ENCODE measurements at regions not wholly inside any gene's neighbourhood (a gene's known extent, or its start where the extent isn't known, plus 50 kb on each side); places are given as distances from the start of the nearest gene placed in this dataset.
"Not testable (repeated sequence)": the region's sequence is repeated elsewhere in the genome, so short reads cannot be mapped to it uniquely, and the experiment has no call there.

- not testable (repeated sequence) for DNase-seq
Measured at GRCh38 chr3:176016203-176016602, 1157.1 kb downstream of the NAALADL2 start.

DNA sequence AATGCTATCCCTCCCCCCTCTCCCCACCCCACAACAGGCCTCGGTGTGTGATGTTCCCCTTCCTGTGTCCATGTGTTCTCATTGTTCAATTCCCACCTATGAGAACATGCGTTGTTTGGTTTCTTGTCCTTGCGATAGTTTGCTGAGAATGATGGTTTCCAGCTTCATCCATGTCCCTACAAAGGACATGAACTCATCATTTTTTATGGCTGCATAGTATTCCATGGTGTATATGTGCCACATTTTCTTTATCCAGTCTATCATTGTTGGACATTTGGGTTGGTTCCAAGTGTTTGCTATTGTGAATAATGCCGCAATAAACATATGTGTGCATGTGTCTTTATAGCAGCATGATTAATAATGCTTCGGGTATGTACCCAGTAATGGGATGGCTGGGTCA is 1156.1 kb downstream of the NAALADL2 start:
- not testable (repeated sequence) for DNase-seq

GRCh38 chr3:176009256-176009655 is 1150.1 kb downstream of the NAALADL2 start:
- no peak for DNase-seq

GRCh38 chr3:176005564-176005963 is 1146.4 kb downstream of the NAALADL2 start:
- no peak for DNase-seq

DNA sequence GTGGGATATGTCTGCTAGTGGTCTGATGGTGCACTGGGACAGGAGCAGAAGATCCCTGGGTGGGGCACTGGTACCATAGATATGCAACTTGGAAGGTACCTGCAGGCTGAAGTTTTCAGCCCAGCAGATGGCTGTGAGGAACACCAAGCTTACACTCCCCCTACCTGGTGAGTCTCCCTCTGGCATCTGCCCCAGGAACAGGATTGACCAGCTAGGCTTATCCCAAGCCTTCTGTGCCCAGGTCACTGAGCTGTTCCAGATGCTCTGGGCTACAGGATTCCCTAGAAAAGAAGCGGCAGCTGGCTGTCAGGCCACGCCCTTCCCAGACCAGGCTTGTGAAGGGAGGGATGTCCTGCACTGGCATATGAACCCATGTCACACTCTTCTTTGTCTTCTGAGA is 1130.0 kb downstream of the NAALADL2 start:
- no peak for DNase-seq

- no peak for DNase-seq
Measured at GRCh38 chr3:175988401-175988800, 1129.3 kb downstream of the NAALADL2 start.

DNA sequence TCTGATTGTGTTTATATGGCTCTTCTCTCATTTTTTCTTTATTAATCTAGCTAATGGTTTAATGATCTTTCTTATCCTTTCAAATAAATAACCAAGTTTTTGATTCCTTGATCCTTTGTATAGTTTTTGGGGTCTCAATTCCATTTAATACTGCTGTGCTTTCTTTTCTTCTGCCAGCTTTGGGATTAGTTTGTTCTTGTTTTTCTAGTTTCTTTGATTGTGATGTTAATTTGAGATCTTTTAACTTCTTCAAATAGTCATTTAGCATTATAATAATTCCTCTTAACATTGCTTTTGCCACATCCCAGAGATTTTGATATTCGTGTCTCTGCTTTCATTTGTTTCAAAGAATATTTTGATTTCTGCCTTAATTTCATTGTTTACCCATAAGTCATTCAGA is 1126.6 kb downstream of the NAALADL2 start:
- DNase-seq: no peak

- DNase-seq: no peak
Measured at GRCh38 chr3:175983379-175983778, 1124.2 kb downstream of the NAALADL2 start.

DNA sequence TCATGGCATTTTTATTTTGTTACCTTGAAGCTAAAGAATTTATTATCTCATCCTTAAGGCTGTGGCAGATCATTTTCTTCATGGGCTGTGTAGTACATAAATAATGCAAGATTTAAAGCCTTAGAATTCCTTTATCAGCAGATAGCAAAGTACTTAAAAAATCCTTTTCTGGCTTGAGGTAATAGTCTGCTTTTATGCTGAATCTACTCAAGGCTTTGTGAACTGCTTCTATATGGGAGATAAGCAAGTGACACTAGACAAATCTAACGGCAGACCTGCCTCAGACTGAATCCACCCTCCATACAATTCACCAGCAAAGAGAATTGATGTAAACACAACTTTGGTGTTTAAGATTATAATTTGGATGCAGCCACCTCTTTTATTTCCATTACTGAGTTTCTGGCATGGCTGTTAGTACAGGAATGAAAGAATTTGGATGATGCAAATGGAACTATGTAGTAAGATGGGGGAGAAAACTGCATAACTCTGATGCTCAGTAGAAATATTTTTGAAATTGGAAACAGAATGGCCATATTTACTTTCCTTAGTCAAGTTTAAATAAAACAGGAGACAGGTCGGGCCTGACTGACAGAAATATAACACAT is 1121.5 kb downstream of the NAALADL2 start:
- no peak for DNase-seq

DNA sequence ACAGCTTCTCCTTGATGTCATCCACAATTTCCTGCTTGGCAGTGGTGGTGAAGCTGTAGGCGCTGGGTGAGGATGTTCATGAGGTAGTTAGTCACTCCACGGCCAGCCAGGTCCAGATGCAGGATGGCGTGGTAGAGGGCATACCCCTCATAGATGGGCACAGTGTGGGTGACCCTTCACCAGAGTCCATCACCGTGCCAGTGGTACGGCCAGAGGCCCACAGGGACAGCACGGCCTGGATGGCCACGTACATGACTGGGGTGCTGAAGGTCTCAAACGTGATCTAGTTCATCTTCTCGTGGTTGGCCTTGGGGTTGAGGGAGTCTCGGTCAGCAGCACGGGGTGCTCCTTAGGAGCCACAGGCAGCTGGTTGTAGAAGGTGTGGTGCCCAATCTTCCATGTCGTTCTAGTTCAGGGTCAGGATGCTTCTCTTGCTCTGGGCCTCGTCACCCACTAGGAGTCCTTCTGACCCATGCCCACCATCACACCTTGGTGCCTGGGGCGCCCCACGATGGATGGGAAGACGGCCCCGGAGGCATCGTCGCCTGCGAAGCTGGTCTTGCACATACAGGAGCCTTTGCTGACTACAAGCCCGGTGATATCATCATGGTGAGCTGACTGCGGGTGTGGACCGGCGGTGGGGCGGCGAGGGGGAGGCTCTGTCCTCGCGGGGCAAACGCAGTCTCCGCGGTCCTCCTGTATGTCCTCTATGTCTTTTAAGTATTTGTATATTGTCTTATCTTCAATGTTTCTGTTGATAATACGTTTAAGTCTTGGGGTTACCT is 1119.0 kb downstream of the NAALADL2 start:
- no peak for DNase-seq

DNA sequence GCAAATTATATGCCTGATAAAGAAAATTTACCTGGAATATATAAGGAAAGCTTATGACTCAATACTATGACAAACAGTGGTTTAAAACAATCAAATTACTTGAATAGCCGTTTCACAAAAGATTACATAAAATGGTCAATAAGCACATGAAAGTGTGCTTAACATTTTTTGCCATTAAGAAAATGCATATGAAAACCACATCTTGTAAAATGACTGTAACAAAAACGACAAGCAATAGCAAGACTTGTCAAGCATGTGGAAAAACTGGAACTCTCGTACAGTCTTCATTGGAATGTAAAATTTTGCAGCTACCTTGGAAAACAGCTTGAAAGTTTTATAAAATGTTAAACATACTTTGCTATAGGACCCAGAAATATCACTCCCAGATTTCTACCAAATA is 1110.3 kb downstream of the NAALADL2 start:
- no peak for DNase-seq

GRCh38 chr3:175965036-175965435 is 1105.9 kb downstream of the NAALADL2 start:
- DNase-seq: no peak

GRCh38 chr3:175957427-175957826 is 1098.3 kb downstream of the NAALADL2 start:
- no peak for DNase-seq

- DNase-seq: no peak
Measured at GRCh38 chr3:175956964-175957363, 1097.8 kb downstream of the NAALADL2 start.

GRCh38 chr3:175951047-175951694 is 1092.0 kb downstream of the NAALADL2 start:
- no peak for DNase-seq

DNA sequence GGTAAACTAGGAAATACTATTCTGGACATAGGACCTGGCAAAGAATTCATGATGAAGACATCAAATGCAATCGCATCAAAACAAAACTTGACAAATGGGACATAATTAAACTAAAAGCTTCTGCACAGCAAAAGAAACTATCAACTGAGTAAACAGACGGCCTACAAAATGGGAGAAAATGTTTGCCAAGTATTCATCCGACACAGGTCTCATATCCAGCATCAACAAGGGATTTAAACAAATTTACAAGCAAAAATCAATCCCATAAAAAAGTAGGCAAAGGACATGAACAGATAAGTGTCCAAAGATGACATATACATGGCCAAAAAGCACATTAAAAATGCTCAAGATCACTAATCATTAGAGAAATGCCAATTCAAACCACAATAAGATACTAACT is 1088.9 kb downstream of the NAALADL2 start:
- DNase-seq: no peak

DNA sequence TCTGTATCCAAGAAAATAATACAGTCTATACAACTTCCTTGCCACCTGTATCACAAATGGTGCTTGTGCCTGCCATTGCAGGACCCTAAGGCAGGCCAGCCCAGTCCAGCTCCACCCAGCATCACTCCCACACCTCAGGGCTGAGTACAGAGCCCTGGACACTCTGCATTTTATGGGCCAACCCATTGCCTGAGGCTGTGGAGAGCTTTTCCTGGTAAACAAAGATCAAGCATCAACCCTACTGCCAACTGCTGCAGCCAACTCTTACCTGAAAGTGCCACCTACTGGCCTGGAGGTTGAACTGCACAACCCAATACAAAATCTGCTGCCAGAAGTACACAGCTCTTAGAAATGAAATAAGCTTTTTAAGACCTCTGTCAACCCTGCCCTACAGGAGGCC is 1082.2 kb downstream of the NAALADL2 start:
- DNase-seq: no peak

GRCh38 chr3:175940881-175941280 is 1081.7 kb downstream of the NAALADL2 start:
- no peak for DNase-seq

GRCh38 chr3:175940243-175940642 is 1081.1 kb downstream of the NAALADL2 start:
- no peak for DNase-seq

- not testable (repeated sequence) for DNase-seq
Measured at GRCh38 chr3:175937367-175937766, 1078.2 kb downstream of the NAALADL2 start.

DNA sequence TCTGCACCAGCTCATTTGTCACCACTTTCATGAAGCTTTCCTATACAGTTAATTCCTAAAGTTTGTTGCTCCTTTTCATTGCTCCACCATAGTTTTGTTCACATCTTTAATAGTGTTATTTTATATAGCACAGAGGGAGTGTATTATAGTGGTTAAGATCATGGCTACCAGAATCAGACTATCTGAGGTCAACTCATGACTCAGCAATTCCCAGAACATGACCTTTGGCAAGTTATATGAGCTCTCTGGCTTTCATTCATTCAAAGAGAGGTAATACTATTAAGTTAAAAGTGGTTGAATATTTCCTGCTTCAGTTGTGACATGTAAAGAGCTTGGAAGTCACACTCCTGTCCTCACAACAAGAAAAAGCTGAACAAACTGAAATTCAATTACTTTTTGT is 1073.5 kb downstream of the NAALADL2 start:
- no peak for DNase-seq

- DNase-seq: no peak
Measured at GRCh38 chr3:175919133-175919532, 1060.0 kb downstream of the NAALADL2 start.

- DNase-seq: no peak
Measured at GRCh38 chr3:175916191-175916934, 1057.2 kb downstream of the NAALADL2 start.

All from inflammatory macrophage treated with lipopolysaccharide for 1 hour (primary cell).